ENCODE measurements at regions not wholly inside any gene's neighbourhood (a gene's known extent, or its start where the extent isn't known, plus 50 kb on each side); places are given as distances from the start of the nearest gene placed in this dataset.

- no peak for TF ChIP-seq MTERF4 (CRISPR knock-in tag; IDR thresholded peaks at IDR 0.05)
- TF ChIP-seq TCF7L2 (IDR thresholded peaks at IDR 0.05; ENCODE audit: low read depth, low read length), result no peak
- TF ChIP-seq HOXA5 (CRISPR knock-in tag; IDR thresholded peaks at IDR 0.05), result no peak
- TF ChIP-seq HDAC2 (CRISPR knock-in tag; IDR thresholded peaks at IDR 0.05), result no peak
- no peak for TF ChIP-seq TFDP1 (CRISPR knock-in tag; IDR thresholded peaks at IDR 0.05; ENCODE audit: borderline replicate concordance)
- TF ChIP-seq CBX5 (CRISPR knock-in tag; IDR thresholded peaks at IDR 0.05; ENCODE audit: borderline replicate concordance), result no peak
- no peak for TF ChIP-seq TCF12 (IDR thresholded peaks at IDR 0.05)
- TF ChIP-seq TCF12 (CRISPR knock-in tag; IDR thresholded peaks at IDR 0.05), result no peak
Observed at GRCh38 chr5:8525819-8526218, 656.9 kb downstream of the MTRR start (continued).

GRCh38 chr5:8528106-8528505 is 659.2 kb downstream of the MTRR start:
- H2AFZ ChIP-seq (ENCODE audit: low read length), result no peak overlapping the region
- no peaks in the 10 kb centered on the region for H3K79me2 ChIP-seq (ENCODE audit: insufficient read depth, low read length)
- 0 out of 2 replicates have a peak, but pooled peaks cover 2% of the 10 kb centered on the region for H3K9me3 ChIP-seq (ENCODE audit: low read length)
- H3K4me3 ChIP-seq (replicated peaks in 1 of 3; ENCODE audit: insufficient read depth in 1 of 3, low read depth in 2 of 3, low read length in 3 of 3), result no peak overlapping the region
- 11% methylated on average over 4 of the region's 4 CpGs for WGBS (ENCODE audit: low lambda C conversion rate)
- intact Hi-C loops (cut with micrococcal nuclease; ENCODE audit: unreplicated experiment) (no loop called here), in situ Hi-C loops (cut with HindIII; ENCODE audit: extremely low pct_ligation_motif_present, low pct_unique_long_range_greater_than_20kb) (no loop called here)
- H3K9ac ChIP-seq (ENCODE audit: insufficient read depth, low read depth, low read length), result no peak overlapping the region
- POLR2A ChIA-PET, result no interaction called here
- H4K20me1 ChIP-seq (ENCODE audit: insufficient read depth, low read length), result no peaks in the 10 kb centered on the region
- H3K36me3 ChIP-seq (replicated peaks in 1 of 2; ENCODE audit: control insufficient read depth in 1 of 2, insufficient read depth in 2 of 2, low read length in 2 of 2), result no peaks in the 10 kb centered on the region
- no peak overlapping the region for H3K27ac ChIP-seq (ENCODE audit: extremely low read length, insufficient read depth, low read length)
- ATAC-seq, result no peak
- H3K4me2 ChIP-seq (ENCODE audit: low read depth, low read length), result no peak overlapping the region
- DNase-seq (ENCODE audit: low spot score), result no peak
- BruUV-seq (replicated peaks), result no TSS peak
- H3K27me3 ChIP-seq (ENCODE audit: control insufficient read depth in 1 of 2, insufficient read depth in 2 of 2, low read length in 2 of 2), result no peaks in the 10 kb centered on the region
- CTCF ChIA-PET (ENCODE audit: low intra/inter-chr PET ratio, low total read pairs), result no interaction called here
- FAIRE-seq, result no peak
- H3K4me1 ChIP-seq (ENCODE audit: insufficient read depth, low read length), result no peaks in the 10 kb centered on the region
- TF ChIP-seq FOXP4 (CRISPR knock-in tag; IDR thresholded peaks at IDR 0.05), result no peak
- TF ChIP-seq JARID2 (CRISPR knock-in tag; IDR thresholded peaks at IDR 0.05; ENCODE audit: insufficient replicate concordance), result no peak
- no peak for TF ChIP-seq ZNF343 (CRISPR knock-in tag; IDR thresholded peaks at IDR 0.05)
- TF ChIP-seq ZNF121 (CRISPR knock-in tag; IDR thresholded peaks at IDR 0.05), result no peak
- TF ChIP-seq ZNF605 (CRISPR knock-in tag; IDR thresholded peaks at IDR 0.05), result no peak
- no peak for TF ChIP-seq PRPF4 (IDR thresholded peaks at IDR 0.05; ENCODE audit: low read depth, low read length, poor library complexity, severe bottlenecking)
- no peak for TF ChIP-seq ZNF30 (CRISPR knock-in tag; IDR thresholded peaks at IDR 0.05)
- TF ChIP-seq EP300 (IDR thresholded peaks at IDR 0.05; ENCODE audit: low read depth in 2 of 2, low read length in 2 of 2), result no peak
- no peak for TF ChIP-seq EP300 (CRISPR knock-in tag; IDR thresholded peaks at IDR 0.05; ENCODE audit: borderline replicate concordance)
- TF ChIP-seq FOXM1 (CRISPR knock-in tag; IDR thresholded peaks at IDR 0.05), result no peak
